ENCODE measurements at regions not wholly inside any gene's neighbourhood (a gene's known extent, or its start where the extent isn't known, plus 50 kb on each side); places are given as distances from the start of the nearest gene placed in this dataset.

GRCh38 chr9:26013199-26013598 lies 335.0 kb upstream of the TUSC1 start:
- Mint-ChIP-seq H3K27me3 (ENCODE audit: low read depth) (no peaks in the 10 kb centered on the region), H3K4me1 (ENCODE audit: low read depth) (no peaks in the 10 kb centered on the region), H3K27ac (no peak overlapping the region), H3K9me3 (peaks cover 40% of the 10 kb centered on the region), H3K36me3 (ENCODE audit: low read depth) (no peaks in the 10 kb centered on the region), H3K4me3 (ENCODE audit: low read depth) (no peak overlapping the region)
- intact Hi-C loops (cut with micrococcal nuclease): no loop called here
- DNase-seq (ENCODE audit: low spot score): no peak

DNA sequence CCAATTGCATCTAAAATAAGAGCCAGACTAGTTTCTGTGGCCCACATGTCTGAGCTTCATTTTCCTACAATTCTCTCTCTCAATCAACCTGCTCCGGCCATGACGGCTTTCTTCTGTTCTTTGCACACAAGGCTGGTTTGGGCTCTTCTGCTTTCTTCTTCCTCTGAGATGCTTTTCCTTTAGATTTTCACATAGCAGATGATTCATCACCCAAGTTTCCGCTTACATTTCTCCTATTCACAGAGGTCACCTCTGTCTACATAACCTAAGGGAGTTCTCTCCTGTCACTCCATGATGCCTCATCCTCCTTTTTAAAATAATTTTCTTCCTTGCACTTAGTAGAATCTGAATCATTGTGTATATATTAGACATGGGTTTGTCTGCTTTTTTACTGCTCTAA lies 334.6 kb upstream of the TUSC1 start:
- H3K4me3 Mint-ChIP-seq (ENCODE audit: low read depth): no peak overlapping the region
- intact Hi-C loops (cut with micrococcal nuclease): no loop called here
- DNase-seq (ENCODE audit: low spot score): no peak
- peaks cover 36% of the 10 kb centered on the region for H3K9me3 Mint-ChIP-seq
- H3K36me3 Mint-ChIP-seq (ENCODE audit: low read depth): no peaks in the 10 kb centered on the region
- H3K4me1 Mint-ChIP-seq (ENCODE audit: low read depth): no peaks in the 10 kb centered on the region
- no peaks in the 10 kb centered on the region for H3K27me3 Mint-ChIP-seq (ENCODE audit: low read depth)
- no peak overlapping the region for H3K27ac Mint-ChIP-seq

DNA sequence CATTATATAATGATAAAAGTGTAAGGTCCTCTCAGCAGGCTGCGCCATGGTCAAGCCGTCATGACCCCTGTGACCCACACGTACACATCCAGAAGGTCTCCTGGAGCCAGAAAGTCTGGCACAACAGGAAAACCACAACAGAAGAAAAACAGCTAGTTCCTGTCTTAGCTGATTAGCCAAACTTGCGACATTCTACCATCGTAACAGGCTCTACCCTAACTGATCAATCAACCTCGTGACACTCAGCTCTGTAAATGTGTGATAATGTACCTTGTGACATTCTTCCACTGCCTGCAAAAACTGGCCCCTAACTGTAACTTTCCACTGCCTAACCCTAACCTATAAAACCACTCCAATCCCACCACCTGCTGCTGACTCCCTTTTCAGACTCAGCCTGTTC lies 316.4 kb upstream of the TUSC1 start:
- intact Hi-C loops (cut with micrococcal nuclease): no loop called here
- Mint-ChIP-seq H3K4me1 (ENCODE audit: low read depth) (no peaks in the 10 kb centered on the region), H3K36me3 (ENCODE audit: low read depth) (no peaks in the 10 kb centered on the region), H3K27ac (no peak overlapping the region), H3K9me3 (peaks cover 42% of the 10 kb centered on the region), H3K4me3 (ENCODE audit: low read depth) (no peak overlapping the region), H3K27me3 (ENCODE audit: low read depth) (no peaks in the 10 kb centered on the region)
- no peak for DNase-seq (ENCODE audit: low spot score)

DNA sequence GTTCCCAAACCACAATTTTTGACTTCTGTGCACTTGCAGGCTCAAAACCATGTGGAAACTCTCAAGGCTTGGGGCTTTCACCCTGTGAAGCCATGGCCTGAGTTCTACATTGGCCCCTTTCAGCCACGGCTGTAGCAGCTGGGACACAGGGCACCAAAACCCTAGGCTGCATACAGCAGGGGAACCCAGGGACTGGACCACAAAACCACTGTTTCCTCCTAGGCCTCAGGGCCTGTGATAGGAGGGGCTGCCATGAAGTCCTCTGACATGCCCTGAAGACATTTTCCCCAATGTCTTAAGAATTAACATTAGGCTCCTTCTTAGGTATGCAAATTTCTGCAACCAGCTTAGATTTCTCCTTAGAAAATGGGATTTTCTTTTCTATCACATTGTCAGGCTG lies 312.1 kb upstream of the TUSC1 start:
- no peak overlapping the region for H3K27ac Mint-ChIP-seq

DNA sequence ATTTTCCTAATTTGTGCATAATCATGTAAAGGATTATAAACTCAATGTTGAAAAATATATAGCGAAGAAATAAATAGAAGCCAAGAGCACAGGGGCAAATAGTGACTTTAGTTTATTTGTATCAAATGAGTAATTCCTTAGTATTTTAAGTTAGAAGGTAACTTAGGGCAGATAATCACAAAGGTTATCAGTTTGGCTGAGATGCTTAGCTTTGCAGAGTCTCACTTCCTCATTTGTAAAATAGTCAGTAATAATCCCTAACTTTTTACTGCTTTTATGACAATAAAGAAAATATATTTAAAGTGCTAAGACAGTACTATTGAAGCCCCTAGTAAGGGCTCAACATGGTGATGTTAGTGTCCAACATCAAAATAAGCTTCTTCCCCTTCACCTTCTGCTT lies 297.4 kb upstream of the TUSC1 start:
- Mint-ChIP-seq H3K36me3 (ENCODE audit: low read depth) (no peaks in the 10 kb centered on the region), H3K4me1 (ENCODE audit: low read depth) (no peaks in the 10 kb centered on the region), H3K4me3 (ENCODE audit: low read depth) (no peak overlapping the region), H3K9me3 (peaks cover 28% of the 10 kb centered on the region), H3K27ac (no peak overlapping the region), H3K27me3 (ENCODE audit: low read depth) (no peaks in the 10 kb centered on the region)
- DNase-seq (ENCODE audit: low spot score): no peak
- intact Hi-C loops (cut with micrococcal nuclease): no loop called here

More for the DNA sequence above, 312.1 kb upstream of the TUSC1 start:
- no peaks in the 10 kb centered on the region for H3K27me3 Mint-ChIP-seq (ENCODE audit: low read depth)
- H3K36me3 Mint-ChIP-seq (ENCODE audit: low read depth): no peaks in the 10 kb centered on the region
- intact Hi-C loops (cut with micrococcal nuclease): no loop called here
- H3K4me3 Mint-ChIP-seq (ENCODE audit: low read depth): no peak overlapping the region
- DNase-seq (ENCODE audit: low spot score): no peak
- H3K4me1 Mint-ChIP-seq (ENCODE audit: low read depth): no peaks in the 10 kb centered on the region
- H3K9me3 Mint-ChIP-seq: peaks cover 57% of the 10 kb centered on the region

GRCh38 chr9:25964239-25964638 lies 286.0 kb upstream of the TUSC1 start:
- intact Hi-C loops (cut with micrococcal nuclease): loop anchor here (5.0 kb wide), 1 partner anchor 363 kb away; no protein-coding TSS in a partner anchor
- Mint-ChIP-seq H3K27ac (no peak overlapping the region), H3K27me3 (ENCODE audit: low read depth) (no peaks in the 10 kb centered on the region), H3K36me3 (ENCODE audit: low read depth) (no peaks in the 10 kb centered on the region), H3K4me1 (ENCODE audit: low read depth) (no peaks in the 10 kb centered on the region), H3K9me3 (peaks cover 13% of the 10 kb centered on the region), H3K4me3 (ENCODE audit: low read depth) (no peak overlapping the region)
- no peak for DNase-seq (ENCODE audit: low spot score)

DNA sequence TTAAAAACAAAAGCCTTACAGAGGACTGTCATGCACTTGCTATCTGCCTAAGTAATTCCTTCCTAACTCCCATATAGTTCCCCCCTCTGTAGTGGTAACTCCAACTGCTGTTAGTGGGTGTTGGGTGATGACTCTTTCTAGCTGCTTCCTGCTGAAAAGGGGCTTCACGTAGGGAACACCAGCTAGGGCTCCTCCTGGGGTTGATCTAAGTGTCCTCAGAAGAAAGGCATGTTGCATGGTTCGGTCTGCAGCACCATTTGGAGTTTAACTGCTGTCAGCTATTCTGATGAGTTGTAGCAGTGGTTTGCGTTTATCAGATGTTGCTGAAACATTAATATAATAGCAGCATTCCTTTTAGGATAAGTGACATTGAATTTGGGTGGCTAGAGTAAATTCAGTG lies 281.9 kb upstream of the TUSC1 start:
- no peak for DNase-seq (ENCODE audit: low spot score)
- Mint-ChIP-seq H3K36me3 (ENCODE audit: low read depth) (no peaks in the 10 kb centered on the region), H3K27ac (no peak overlapping the region), H3K4me1 (ENCODE audit: low read depth) (no peaks in the 10 kb centered on the region), H3K27me3 (ENCODE audit: low read depth) (no peaks in the 10 kb centered on the region), H3K4me3 (ENCODE audit: low read depth) (no peak overlapping the region), H3K9me3 (peaks cover 36% of the 10 kb centered on the region)
- intact Hi-C loops (cut with micrococcal nuclease): loop anchor here (5.0 kb wide), 1 partner anchor 367 kb away; no protein-coding TSS in a partner anchor

DNA sequence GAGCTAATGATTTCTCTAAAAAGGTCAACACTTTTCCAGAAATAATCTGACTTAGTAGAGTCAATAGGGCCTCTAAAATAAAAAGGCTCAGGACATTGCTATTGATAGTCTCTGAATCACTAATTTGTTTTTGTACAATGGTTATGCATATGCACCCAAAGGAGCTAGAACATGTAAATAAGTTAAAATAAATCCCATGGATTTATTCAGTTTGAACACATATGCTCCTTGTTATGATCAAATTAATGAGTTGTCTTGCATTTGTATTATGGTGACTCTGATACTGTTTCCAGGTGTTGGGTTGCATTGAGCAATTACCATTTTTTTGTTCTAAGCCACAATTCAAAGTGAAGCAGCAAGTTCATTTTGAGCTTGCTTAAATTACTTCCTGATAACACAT lies 276.0 kb upstream of the TUSC1 start:
- no peaks in the 10 kb centered on the region for H3K36me3 Mint-ChIP-seq (ENCODE audit: low read depth)
- intact Hi-C loops (cut with micrococcal nuclease): no loop called here
- no peak for DNase-seq (ENCODE audit: low spot score)
- no peaks in the 10 kb centered on the region for H3K27me3 Mint-ChIP-seq (ENCODE audit: low read depth)
- H3K27ac Mint-ChIP-seq: no peak overlapping the region
- H3K4me1 Mint-ChIP-seq (ENCODE audit: low read depth): no peaks in the 10 kb centered on the region
- peaks cover 55% of the 10 kb centered on the region for H3K9me3 Mint-ChIP-seq
- no peak overlapping the region for H3K4me3 Mint-ChIP-seq (ENCODE audit: low read depth)

- H3K9me3 Mint-ChIP-seq: peaks cover 69% of the 10 kb centered on the region
- intact Hi-C loops (cut with micrococcal nuclease): no loop called here
- H3K4me1 Mint-ChIP-seq (ENCODE audit: low read depth): no peaks in the 10 kb centered on the region
- no peak overlapping the region for H3K4me3 Mint-ChIP-seq (ENCODE audit: low read depth)
- no peak overlapping the region for H3K27ac Mint-ChIP-seq
- no peak for DNase-seq (ENCODE audit: low spot score)
- no peaks in the 10 kb centered on the region for H3K36me3 Mint-ChIP-seq (ENCODE audit: low read depth)
- H3K27me3 Mint-ChIP-seq (ENCODE audit: low read depth): no peaks in the 10 kb centered on the region
Measured at GRCh38 chr9:25948182-25948581, 269.9 kb upstream of the TUSC1 start.

GRCh38 chr9:25939126-25939525 lies 260.9 kb upstream of the TUSC1 start:
- Mint-ChIP-seq H3K4me3 (ENCODE audit: low read depth) (no peak overlapping the region), H3K27me3 (ENCODE audit: low read depth) (no peaks in the 10 kb centered on the region), H3K4me1 (ENCODE audit: low read depth) (no peaks in the 10 kb centered on the region), H3K27ac (no peak overlapping the region), H3K9me3 (peaks cover 22% of the 10 kb centered on the region), H3K36me3 (ENCODE audit: low read depth) (no peaks in the 10 kb centered on the region)
- DNase-seq (ENCODE audit: low spot score): no peak
- intact Hi-C loops (cut with micrococcal nuclease): no loop called here

GRCh38 chr9:25936031-25936430 lies 257.8 kb upstream of the TUSC1 start:
- no peak overlapping the region for H3K4me3 Mint-ChIP-seq (ENCODE audit: low read depth)
- no peak for DNase-seq (ENCODE audit: low spot score)
- H3K4me1 Mint-ChIP-seq (ENCODE audit: low read depth): no peaks in the 10 kb centered on the region
- no peaks in the 10 kb centered on the region for H3K36me3 Mint-ChIP-seq (ENCODE audit: low read depth)
- H3K9me3 Mint-ChIP-seq: peaks cover 43% of the 10 kb centered on the region
- H3K27ac Mint-ChIP-seq: no peak overlapping the region
- no peaks in the 10 kb centered on the region for H3K27me3 Mint-ChIP-seq (ENCODE audit: low read depth)
- intact Hi-C loops (cut with micrococcal nuclease): no loop called here

DNA sequence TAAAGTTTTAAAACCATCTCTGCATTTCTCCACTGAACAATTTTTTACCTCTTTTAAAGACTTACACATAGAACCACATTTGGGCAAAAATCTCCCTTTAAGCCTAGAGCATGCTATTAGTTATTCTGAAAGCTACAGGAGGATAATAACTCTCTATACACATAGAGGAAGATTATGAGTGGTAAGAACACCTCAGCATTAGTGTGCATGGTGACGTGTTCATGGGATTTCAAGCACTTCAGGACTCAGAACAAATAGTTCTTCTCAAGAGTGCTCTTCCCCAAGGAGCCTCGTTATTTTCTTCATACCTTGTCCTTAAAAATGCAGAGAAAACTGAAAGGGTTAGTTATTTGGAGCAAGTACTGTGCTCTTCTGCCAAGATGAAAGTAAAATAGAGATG lies 256.9 kb upstream of the TUSC1 start:
- intact Hi-C loops (cut with micrococcal nuclease): no loop called here
- Mint-ChIP-seq H3K36me3 (ENCODE audit: low read depth) (no peaks in the 10 kb centered on the region), H3K27ac (no peak overlapping the region), H3K27me3 (ENCODE audit: low read depth) (no peaks in the 10 kb centered on the region), H3K4me1 (ENCODE audit: low read depth) (no peaks in the 10 kb centered on the region), H3K9me3 (peaks cover 43% of the 10 kb centered on the region), H3K4me3 (ENCODE audit: low read depth) (no peak overlapping the region)
- DNase-seq (ENCODE audit: low spot score): no peak

DNA sequence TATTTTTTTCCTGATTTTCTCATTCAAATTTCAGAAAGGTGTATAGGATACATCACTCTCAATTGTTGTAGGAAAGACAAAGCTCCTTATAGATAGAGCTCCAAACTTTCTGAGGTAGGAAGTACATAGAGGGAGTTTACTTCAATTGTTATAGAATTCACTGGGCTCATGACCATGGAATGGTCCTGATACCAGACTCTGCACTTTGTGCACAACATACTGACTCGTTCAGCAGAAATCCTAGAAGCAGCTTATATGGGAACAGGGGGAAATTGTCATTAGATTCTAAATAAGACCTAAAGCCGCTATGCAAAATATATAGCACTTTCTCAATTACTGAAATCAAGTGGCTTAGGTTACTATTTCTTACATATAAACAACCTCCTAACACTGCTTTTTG lies 240.5 kb upstream of the TUSC1 start:
- H3K4me1 Mint-ChIP-seq (ENCODE audit: low read depth): no peaks in the 10 kb centered on the region

DNA sequence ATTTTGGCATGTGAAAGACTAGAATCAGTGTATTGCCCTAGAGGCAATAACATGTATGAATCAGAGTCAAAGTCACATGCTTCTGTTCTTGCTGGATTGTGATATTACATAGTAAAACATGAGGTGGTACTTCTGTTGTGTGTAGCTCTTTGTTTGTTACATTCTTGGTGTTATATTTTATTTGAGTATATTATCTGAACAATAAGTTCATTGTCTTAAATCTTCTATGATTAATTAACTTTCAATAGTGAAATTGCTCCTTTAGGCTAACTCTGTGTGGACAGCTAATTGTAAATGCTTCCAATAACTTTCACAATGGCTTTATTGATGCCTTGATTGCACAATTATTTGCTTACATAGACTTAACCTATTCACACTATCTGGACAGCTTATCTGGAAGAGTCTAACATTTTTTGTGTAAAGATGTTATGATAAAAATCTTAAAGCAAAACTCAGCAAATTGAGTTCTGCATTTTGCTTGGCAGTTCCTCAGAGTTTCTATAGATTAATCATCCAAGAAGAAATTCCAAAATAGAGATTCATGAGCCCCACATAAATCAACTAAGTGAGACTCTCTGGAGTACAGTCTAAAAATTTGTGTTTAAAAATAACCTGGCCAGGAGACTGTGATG lies 239.6 kb upstream of the TUSC1 start:
- intact Hi-C loops (cut with micrococcal nuclease): no loop called here
- no peaks in the 10 kb centered on the region for H3K36me3 Mint-ChIP-seq (ENCODE audit: low read depth)
- H3K4me1 Mint-ChIP-seq (ENCODE audit: low read depth): no peaks in the 10 kb centered on the region
- H3K27me3 Mint-ChIP-seq (ENCODE audit: low read depth): no peaks in the 10 kb centered on the region
- H3K9me3 Mint-ChIP-seq: peaks cover 33% of the 10 kb centered on the region
- no peak overlapping the region for H3K4me3 Mint-ChIP-seq (ENCODE audit: low read depth)
- H3K27ac Mint-ChIP-seq: no peak overlapping the region
- DNase-seq (ENCODE audit: low spot score): no peak

More for the DNA sequence above, 240.5 kb upstream of the TUSC1 start:
- no peak for DNase-seq (ENCODE audit: low spot score)
- Mint-ChIP-seq H3K27me3 (ENCODE audit: low read depth) (no peaks in the 10 kb centered on the region), H3K4me3 (ENCODE audit: low read depth) (no peak overlapping the region), H3K9me3 (peaks cover 39% of the 10 kb centered on the region), H3K27ac (no peak overlapping the region), H3K36me3 (ENCODE audit: low read depth) (no peaks in the 10 kb centered on the region)
- intact Hi-C loops (cut with micrococcal nuclease): no loop called here

Measured in activated T-helper 2 cell treated with anti-CD3 and anti-CD28 coated beads, Interferon-gamma antibody, Interleukin-2, Interleukin-4, amounts not matched to agents 10 μg/mL and 5 μg/mL and 100 μg/mL, durations not matched to agents 14 hours and 24 hours and 36 hours (primary cell).